Common myeloid progenitor, CD34-positive (primary cell): ENCODE measurements at regions not wholly inside any gene's neighbourhood (a gene's known extent, or its start where the extent isn't known, plus 50 kb on each side); places are given as distances from the start of the nearest gene placed in this dataset.

ENCODE experiments used
- CTCF ChIA-PET: fragments of 350-600 bp; sonication (Branson Sonifier 250); formaldehyde crosslinking; loops from one replicate; lab custom pipeline; 2021; ENCODE audit warnings: antibody characterized with exemption; lab: Charles Lee
- POLR2A ChIA-PET: fragments of 350-600 bp; sonication (Branson Sonifier 250); formaldehyde crosslinking; loops from one replicate; lab custom pipeline; 2021; ENCODE audit warnings: antibody characterized with exemption; lab: Charles Lee
- DNase-seq, 3 donors: peaks; one replicate each; pipeline versions ENCODE4 v3.0.0 to v3.0.0-alpha.2; 2013
- H3K27ac ChIP-seq, 2 experiments: 1 replicate in 1 of 2; 2 replicates in 1 of 2; pipeline ENCODE4 v1.7.0; 2013; ENCODE audit warnings: inconsistent platforms in 2 of 2, low read length in 2 of 2, mild to moderate bottlenecking in 2 of 2, low read depth in 1 of 2, moderate library complexity in 1 of 2; ENCODE audit not compliant: severe bottlenecking in 2 of 2, insufficient read depth in 1 of 2, poor library complexity in 1 of 2
- H3K27me3 ChIP-seq, 5 experiments: replicated peaks in 2 of 5; 1 replicate in 3 of 5; 2 replicates in 2 of 5; pipeline versions ENCODE4 v1.6.1 to v1.7.0; 2013; ENCODE audit warnings: low read length in 4 of 5, mild to moderate bottlenecking in 2 of 5, moderate library complexity in 2 of 5, inconsistent platforms in 1 of 5; ENCODE audit not compliant: insufficient read depth in 5 of 5, control insufficient read depth in 4 of 5
- H3K36me3 ChIP-seq, 4 experiments: 1 replicate in 2 of 4; 2 replicates in 2 of 4; pipeline versions ENCODE4 v1.6.1 to v1.7.0; 2013; ENCODE audit warnings: low read length in 3 of 4, control low read depth in 1 of 4, mild to moderate bottlenecking in 1 of 4; ENCODE audit not compliant: control insufficient read depth in 4 of 4, insufficient read depth in 4 of 4
- H3K4me1 ChIP-seq, 4 experiments: 1 replicate in 3 of 4; 2 replicates in 1 of 4; pipeline versions ENCODE4 v1.6.1 to v1.7.1; 2013; ENCODE audit warnings: low read length in 3 of 4, mild to moderate bottlenecking in 3 of 4, control low read depth in 1 of 4, inconsistent platforms in 1 of 4, moderate library complexity in 1 of 4; ENCODE audit not compliant: control insufficient read depth in 4 of 4, insufficient read depth in 4 of 4; ENCODE audit errors: control extremely low read depth in 1 of 4
- H3K4me3 ChIP-seq, 7 experiments: 1 replicate in 4 of 7; 2 replicates in 3 of 7; pipeline versions ENCODE4 v1.5.1 to v1.7.0; 2013; ENCODE audit warnings: mild to moderate bottlenecking in 7 of 7, low read length in 6 of 7, moderate library complexity in 6 of 7, inconsistent platforms in 2 of 7, low read depth in 2 of 7, control low read depth in 1 of 7; ENCODE audit not compliant: insufficient read depth in 4 of 7, control insufficient read depth in 1 of 7; ENCODE audit errors: extremely low read depth in 1 of 7
- H3K9me3 ChIP-seq, 5 experiments: 1 replicate in 4 of 5; 2 replicates in 1 of 5; pipeline versions ENCODE4 v1.6.1 to v1.7.1; 2013; ENCODE audit warnings: low read length in 4 of 5, mild to moderate bottlenecking in 2 of 5, inconsistent platforms in 1 of 5, low read depth in 1 of 5, moderate library complexity in 1 of 5; ENCODE audit not compliant: control insufficient read depth in 4 of 5, insufficient read depth in 2 of 5; ENCODE audit errors: control extremely low read depth in 1 of 5
- WGBS: methylation state at CpG from one replicate; pipeline ENCODE4 v1.1.5; 2013; ENCODE audit not compliant: insufficient coverage; 5-methylcytosine and 5-hydroxymethylcytosine counted together

- CTCF ChIA-PET = interaction anchor here (0.6 kb wide), 1 partner anchor 210 kb away, joined by 3 read pairs; no protein-coding TSS in a partner anchor
- Histone ChIP-seq H3K4me1 (no peaks in the 10 kb centered on the region), H3K27me3 (no peaks in the 10 kb centered on the region), H3K4me3 (no peak overlapping the region), H3K27ac (no peak overlapping the region), H3K9me3 (no peaks in the 10 kb centered on the region), H3K36me3 (no peaks in the 10 kb centered on the region)
- DNase-seq = no peak
- POLR2A ChIA-PET = interaction anchor here (0.6 kb wide), 1 partner anchor 96 kb away, joined by 4 read pairs; no protein-coding TSS in a partner anchor
- no CpG with 5 or more reads among the region's 4 CpGs for WGBS
Observed at GRCh38 chr2:220168891-220169546, 541.6 kb downstream of the SLC4A3 start.

- POLR2A ChIA-PET = no interaction called here
- no peak for DNase-seq
- no peaks in the 10 kb centered on the region for H3K4me1 ChIP-seq
- CTCF ChIA-PET = no interaction called here
- H3K4me3 ChIP-seq = no peak overlapping the region
- 82% methylated on average over 2 of the region's 2 CpGs for WGBS
- no peaks in the 10 kb centered on the region for H3K36me3 ChIP-seq
- H3K27ac ChIP-seq = no peak overlapping the region
- no peaks in the 10 kb centered on the region for H3K9me3 ChIP-seq
- H3K27me3 ChIP-seq = no peaks in the 10 kb centered on the region
Observed at GRCh38 chr2:220174826-220175225, 547.4 kb downstream of the SLC4A3 start.

GRCh38 chr2:220175967-220176366, 548.5 kb downstream of the SLC4A3 start:
- Histone ChIP-seq H3K27ac (no peak overlapping the region), H3K4me3 (no peak overlapping the region), H3K27me3 (no peaks in the 10 kb centered on the region), H3K9me3 (no peaks in the 10 kb centered on the region), H3K36me3 (no peaks in the 10 kb centered on the region), H3K4me1 (no peaks in the 10 kb centered on the region)
- ChIA-PET CTCF (interaction anchor here (1.3 kb wide), 1 partner anchor 18 kb away, joined by 3 read pairs; no protein-coding TSS in a partner anchor), POLR2A (no interaction called here)
- WGBS = no CpG with 5 or more reads among the region's 2 CpGs
- no peak for DNase-seq

GRCh38 chr2:220178991-220179695, 551.7 kb downstream of the SLC4A3 start:
- WGBS = 90% methylated on average over 2 of the region's 6 CpGs
- Histone ChIP-seq H3K9me3 (no peaks in the 10 kb centered on the region), H3K4me3 (no peak overlapping the region), H3K4me1 (no peaks in the 10 kb centered on the region), H3K27me3 (no peaks in the 10 kb centered on the region), H3K36me3 (no peaks in the 10 kb centered on the region), H3K27ac (no peak overlapping the region)
- ChIA-PET POLR2A (no interaction called here), CTCF (no interaction called here)
- DNase-seq = no peak

GRCh38 chr2:220181165-220181564, 553.7 kb downstream of the SLC4A3 start:
- H3K4me1 ChIP-seq = no peaks in the 10 kb centered on the region
- WGBS = 100% methylated on average over 1 of the region's 1 CpG
- POLR2A ChIA-PET = no interaction called here
- H3K9me3 ChIP-seq = no peaks in the 10 kb centered on the region
- H3K4me3 ChIP-seq = no peak overlapping the region
- no peaks in the 10 kb centered on the region for H3K36me3 ChIP-seq
- no peak overlapping the region for H3K27ac ChIP-seq
- CTCF ChIA-PET = no interaction called here
- no peak for DNase-seq
- H3K27me3 ChIP-seq = no peaks in the 10 kb centered on the region

- Histone ChIP-seq H3K27me3 (no peaks in the 10 kb centered on the region), H3K4me3 (no peak overlapping the region), H3K9me3 (no peaks in the 10 kb centered on the region), H3K27ac (no peak overlapping the region), H3K36me3 (no peaks in the 10 kb centered on the region), H3K4me1 (no peaks in the 10 kb centered on the region)
- no peak for DNase-seq
- CTCF ChIA-PET = no interaction called here
- POLR2A ChIA-PET = no interaction called here
- 100% methylated on average over 1 of the region's 3 CpGs for WGBS
Observed at GRCh38 chr2:220182790-220183189, 555.4 kb downstream of the SLC4A3 start.

- no peak for DNase-seq
- Histone ChIP-seq H3K36me3 (no peaks in the 10 kb centered on the region), H3K27me3 (no peaks in the 10 kb centered on the region), H3K27ac (no peak overlapping the region), H3K4me3 (no peak overlapping the region), H3K4me1 (no peaks in the 10 kb centered on the region), H3K9me3 (no peaks in the 10 kb centered on the region)
- POLR2A ChIA-PET = no interaction called here
- WGBS = 60% methylated on average over 1 of the region's 2 CpGs
- CTCF ChIA-PET = no interaction called here
Observed at GRCh38 chr2:220185766-220186305, 558.4 kb downstream of the SLC4A3 start.
